CD14-positive monocyte (primary cell): ENCODE measurements at regions not wholly inside any gene's neighbourhood (a gene's known extent, or its start where the extent isn't known, plus 50 kb on each side); places are given as distances from the start of the nearest gene placed in this dataset.
A peak's percentile ranks its signal among the peaks of the same experiment; 100 is the strongest.

ENCODE experiments used
- DNase-seq, 3 donors: peaks; one replicate each; pipeline ENCODE4 v3.0.0-alpha.2; 2011 to 2022
- H2AFZ ChIP-seq: 2 replicates; pipeline ENCODE4 v1.6.0; 2012; ENCODE audit warnings: mild to moderate bottlenecking, low read depth, low read length, inconsistent platforms; ENCODE audit not compliant: insufficient read depth, poor library complexity, severe bottlenecking
- H3K27ac ChIP-seq, 2 donors: 1 replicate in 1 of 2; 2 replicates in 1 of 2; pipeline ENCODE4 v1.5.1; 2012 to 2013; ENCODE audit warnings: low read length in 2 of 2, control low read depth in 1 of 2, inconsistent platforms in 1 of 2, low read depth in 1 of 2, mild to moderate bottlenecking in 1 of 2
- H3K27me3 ChIP-seq, 2 donors: one replicate each; pipeline versions ENCODE4 v1.6.0 to v1.6.1; 2011 to 2013; ENCODE audit warnings: low read length in 2 of 2; ENCODE audit not compliant: control insufficient read depth in 2 of 2, insufficient read depth in 2 of 2
- H3K36me3 ChIP-seq, 2 donors: replicated peaks in 1 of 2; 1 replicate in 1 of 2; 2 replicates in 1 of 2; pipeline versions ENCODE4 v1.5.1 to v1.6.1; 2012 to 2013; ENCODE audit warnings: low read length in 2 of 2, control low read depth in 1 of 2, inconsistent platforms in 1 of 2, mild to moderate bottlenecking in 1 of 2; ENCODE audit not compliant: insufficient read depth in 2 of 2, control insufficient read depth in 1 of 2
- H3K4me1 ChIP-seq, 2 donors: 1 replicate in 1 of 2; 2 replicates in 1 of 2; pipeline versions ENCODE4 v1.5.1 to v1.6.1; 2012 to 2013; ENCODE audit warnings: low read length in 2 of 2, control low read depth in 1 of 2, inconsistent platforms in 1 of 2, mild to moderate bottlenecking in 1 of 2, moderate library complexity in 1 of 2; ENCODE audit not compliant: insufficient read depth in 2 of 2, control insufficient read depth in 1 of 2
- H3K4me2 ChIP-seq: replicated peaks from 2 replicates; pipeline ENCODE3; 2012; ENCODE audit warnings: low read length, moderate library complexity, mild to moderate bottlenecking; ENCODE audit not compliant: poor library complexity, severe bottlenecking; ENCODE audit errors: extremely low read depth
- H3K4me3 ChIP-seq, 3 experiments: fragments of 200-600 bp in 1 of 3; sonication (generic) in 1 of 3; replicated peaks in 1 of 3; 1 replicate in 2 of 3; 2 replicates in 1 of 3; pipeline ENCODE4 v1.5.1; 2011 to 2013; ENCODE audit warnings: low read length in 3 of 3, mild to moderate bottlenecking in 3 of 3, control low read depth in 2 of 3, low read depth in 2 of 3, inconsistent platforms in 1 of 3, moderate library complexity in 1 of 3
- H3K79me2 ChIP-seq: 2 replicates; pipeline ENCODE4 v1.6.0; 2012; ENCODE audit warnings: mild to moderate bottlenecking, control low read depth, inconsistent platforms, low read length, moderate library complexity; ENCODE audit not compliant: insufficient read depth
- H3K9ac ChIP-seq: 2 replicates; pipeline ENCODE4 v1.6.0; 2017; ENCODE audit warnings: low read length, mild to moderate bottlenecking; ENCODE audit not compliant: insufficient read depth, poor library complexity, severe bottlenecking
- H3K9me3 ChIP-seq, 2 donors: replicated peaks in 1 of 2; 1 replicate in 1 of 2; 2 replicates in 1 of 2; pipeline versions ENCODE4 v1.5.1 to v1.6.1; 2012 to 2013; ENCODE audit warnings: low read length in 2 of 2, control low read depth in 1 of 2; ENCODE audit not compliant: control insufficient read depth in 1 of 2, insufficient read depth in 1 of 2
- H4K20me1 ChIP-seq: 2 replicates; pipeline ENCODE4 v1.6.0; 2012; ENCODE audit warnings: mild to moderate bottlenecking, low read length, control low read depth, moderate library complexity; ENCODE audit not compliant: insufficient read depth
- H3K27ac Mint-ChIP-seq, 7 donors: one replicate each; pipeline ENCODE4 v1.8.0; 2020; ENCODE audit warnings: mild to moderate bottlenecking in 7 of 7, mixed read lengths in 7 of 7, moderate library complexity in 6 of 7, inconsistent platforms in 2 of 7
- H3K27me3 Mint-ChIP-seq, 3 donors: one replicate each; pipeline ENCODE4 v1.8.0; 2021 to 2022; ENCODE audit warnings: low read depth in 3 of 3, mild to moderate bottlenecking in 3 of 3, mixed read lengths in 3 of 3, moderate library complexity in 3 of 3, inconsistent platforms in 1 of 3
- H3K36me3 Mint-ChIP-seq, 2 donors: one replicate each; pipeline ENCODE4 v1.8.0; 2020; ENCODE audit warnings: mixed read lengths in 2 of 2, inconsistent platforms in 1 of 2, mild to moderate bottlenecking in 1 of 2
- H3K4me1 Mint-ChIP-seq: one replicate; pipeline ENCODE4 v1.8.0; 2020; ENCODE audit warnings: mild to moderate bottlenecking, mixed read lengths
- H3K4me3 Mint-ChIP-seq, 2 donors: one replicate each; pipeline ENCODE4 v1.8.0; 2020; ENCODE audit warnings: mild to moderate bottlenecking in 2 of 2, mixed read lengths in 2 of 2, moderate library complexity in 1 of 2
- H3K9me3 Mint-ChIP-seq, 7 donors: one replicate each; pipeline ENCODE4 v1.8.0; 2020 to 2022; ENCODE audit warnings: mixed read lengths in 7 of 7, mild to moderate bottlenecking in 6 of 7, moderate library complexity in 6 of 7, inconsistent platforms in 2 of 7
- WGBS: methylation state at CpG from one replicate; pipeline ENCODE4 v1.1.5; 2013; ENCODE audit warnings: missing lambda C conversion rate; ENCODE audit not compliant: insufficient coverage; 5-methylcytosine and 5-hydroxymethylcytosine counted together
- intact Hi-C, 2 donors: fragments of 100-400 bp; cut with micrococcal nuclease; formaldehyde crosslinking; loops; one replicate each; pipeline versions ENCODE4 v1.15.0 to v1.15.1; 2023
- TF ChIP-seq, protein P1 (sequence below): fragments of 200-600 bp; IDR thresholded peaks from one replicate; pipeline ENCODE4 v1.8.0; 2022; ENCODE audit warnings: antibody characterized with exemption, mild to moderate bottlenecking

DNA sequence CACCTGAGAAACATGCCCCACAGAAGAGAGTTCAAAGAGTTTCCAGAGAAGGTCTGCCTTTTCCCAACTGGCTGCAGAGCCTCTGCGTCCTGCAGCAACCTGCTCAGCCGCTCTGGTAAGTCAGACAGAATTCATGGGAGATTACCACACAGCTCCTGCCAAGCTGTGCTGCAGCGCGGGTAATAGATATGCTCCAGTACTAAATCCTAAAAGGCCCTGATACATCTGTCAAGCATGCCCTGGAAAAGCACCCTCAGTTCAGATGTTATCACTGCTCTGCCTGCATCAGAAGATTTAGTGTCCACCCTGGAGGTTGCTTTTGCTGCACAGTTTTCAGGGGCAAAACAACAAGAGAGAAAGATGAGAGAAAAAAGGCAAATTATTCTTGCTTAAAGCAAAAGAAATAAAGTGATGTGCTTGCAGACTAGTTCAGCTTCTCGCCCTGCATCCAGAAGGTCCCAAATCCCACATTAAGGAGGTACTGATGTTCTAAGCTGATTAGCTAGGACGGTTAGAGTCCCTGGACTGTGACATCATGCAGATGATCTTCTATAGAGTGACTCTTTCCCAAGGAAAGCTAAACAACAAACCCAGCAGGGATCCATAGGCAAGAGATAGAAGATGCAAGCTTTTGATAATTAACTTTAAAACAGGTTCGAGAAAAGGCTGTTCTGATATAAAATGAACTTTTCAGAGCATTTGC, 488.6 kb downstream of the BCL11A start:
- intact Hi-C loops: no loop called here
- no peak overlapping the region for H2AFZ ChIP-seq
- no peaks in the 10 kb centered on the region for H3K9me3 ChIP-seq
- H3K27ac ChIP-seq: no peak overlapping the region
- TF ChIP-seq, protein P1, sequence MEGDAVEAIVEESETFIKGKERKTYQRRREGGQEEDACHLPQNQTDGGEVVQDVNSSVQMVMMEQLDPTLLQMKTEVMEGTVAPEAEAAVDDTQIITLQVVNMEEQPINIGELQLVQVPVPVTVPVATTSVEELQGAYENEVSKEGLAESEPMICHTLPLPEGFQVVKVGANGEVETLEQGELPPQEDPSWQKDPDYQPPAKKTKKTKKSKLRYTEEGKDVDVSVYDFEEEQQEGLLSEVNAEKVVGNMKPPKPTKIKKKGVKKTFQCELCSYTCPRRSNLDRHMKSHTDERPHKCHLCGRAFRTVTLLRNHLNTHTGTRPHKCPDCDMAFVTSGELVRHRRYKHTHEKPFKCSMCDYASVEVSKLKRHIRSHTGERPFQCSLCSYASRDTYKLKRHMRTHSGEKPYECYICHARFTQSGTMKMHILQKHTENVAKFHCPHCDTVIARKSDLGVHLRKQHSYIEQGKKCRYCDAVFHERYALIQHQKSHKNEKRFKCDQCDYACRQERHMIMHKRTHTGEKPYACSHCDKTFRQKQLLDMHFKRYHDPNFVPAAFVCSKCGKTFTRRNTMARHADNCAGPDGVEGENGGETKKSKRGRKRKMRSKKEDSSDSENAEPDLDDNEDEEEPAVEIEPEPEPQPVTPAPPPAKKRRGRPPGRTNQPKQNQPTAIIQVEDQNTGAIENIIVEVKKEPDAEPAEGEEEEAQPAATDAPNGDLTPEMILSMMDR: no peak
- no peaks in the 10 kb centered on the region for H3K79me2 ChIP-seq
- H3K4me1 ChIP-seq: no peaks in the 10 kb centered on the region
- no peaks in the 10 kb centered on the region for H3K36me3 ChIP-seq
- H3K4me1 Mint-ChIP-seq: no peaks in the 10 kb centered on the region
- no peak overlapping the region for H3K4me2 ChIP-seq
- no peaks in the 10 kb centered on the region for H3K9me3 Mint-ChIP-seq
- H3K4me3 ChIP-seq: no peak overlapping the region
- H3K36me3 Mint-ChIP-seq: no peaks in the 10 kb centered on the region
- no peak for DNase-seq
- H3K9ac ChIP-seq: no peak overlapping the region
- 97% methylated on average over 5 of the region's 7 CpGs for WGBS
- H4K20me1 ChIP-seq: no peaks in the 10 kb centered on the region
- H3K27me3 Mint-ChIP-seq: peaks cover 0 to 1% (median 0%) of the 10 kb centered on the region in 3 donors
- H3K4me3 Mint-ChIP-seq: no peak overlapping the region
- H3K27me3 ChIP-seq: no peaks in the 10 kb centered on the region
- no peak overlapping the region for H3K27ac Mint-ChIP-seq

DNA sequence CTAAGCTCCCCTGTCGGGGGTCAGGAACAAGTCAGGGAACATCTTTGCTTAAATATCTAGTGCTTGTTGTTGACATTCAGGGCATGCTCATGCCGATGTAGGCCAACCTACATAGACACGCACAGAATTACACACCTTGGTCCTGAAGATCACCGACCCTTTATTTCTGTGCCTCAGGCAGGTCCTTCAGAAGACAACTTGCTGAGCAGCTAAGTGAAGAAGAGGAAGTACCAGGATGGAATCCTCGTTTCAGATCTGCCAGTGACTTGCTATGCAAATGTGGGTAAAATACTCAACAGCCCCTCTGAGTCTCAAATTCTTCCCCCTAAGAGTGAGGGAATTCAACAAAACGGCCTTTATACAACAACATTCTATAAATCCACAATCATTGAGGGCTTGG, 494.7 kb downstream of the BCL11A start:
- Mint-ChIP-seq H3K4me3 (no peak overlapping the region), H3K27me3 (peaks cover 0 to 4% (median 0%) of the 10 kb centered on the region in 3 donors), H3K27ac (peak overlapping the region in 2 of 7 donors; percentile 4 to 5), H3K4me1 (peaks cover 2% of the 10 kb centered on the region), H3K36me3 (no peaks in the 10 kb centered on the region), H3K9me3 (peaks cover 0 to 2% (median 0%) of the 10 kb centered on the region in 7 donors)
- H3K4me1 ChIP-seq: no peaks in the 10 kb centered on the region
- no peaks in the 10 kb centered on the region for H3K79me2 ChIP-seq
- no peaks in the 10 kb centered on the region for H3K9me3 ChIP-seq
- intact Hi-C loops: no loop called here
- no peak overlapping the region for H3K27ac ChIP-seq
- H3K9ac ChIP-seq: no peak overlapping the region
- H3K36me3 ChIP-seq: no peaks in the 10 kb centered on the region
- no peaks in the 10 kb centered on the region for H3K27me3 ChIP-seq
- H4K20me1 ChIP-seq: no peaks in the 10 kb centered on the region
- H3K4me2 ChIP-seq: no peak overlapping the region
- no peak overlapping the region for H3K4me3 ChIP-seq
- WGBS: 83% methylated on average over 1 of the region's 6 CpGs
- H2AFZ ChIP-seq: no peak overlapping the region
- TF ChIP-seq, protein P1: no peak
- DNase-seq: no peak
